HAP-1 (cell line): ENCODE measurements at regions not wholly inside any gene's neighbourhood (a gene's known extent, or its start where the extent isn't known, plus 50 kb on each side); places are given as distances from the start of the nearest gene placed in this dataset.
"Not testable (repeated sequence)": the region's sequence is repeated elsewhere in the genome, so short reads cannot be mapped to it uniquely, and the experiment has no call there.

ENCODE experiments used
- DNase-seq, 2 experiments: peaks; one replicate each; pipeline ENCODE4 v3.0.0-alpha.2; 2016 to 2020; ENCODE audit warnings: low spot score in 2 of 2
- H3K27me3 ChIP-seq: fragments of 250-450 bp; sonication (Bioruptor Pico); 2 replicates; pipeline ENCODE4 v1.5.1; 2020; ENCODE audit warnings: low read depth, mild to moderate bottlenecking, moderate library complexity
- H3K36me3 ChIP-seq: fragments of 250-450 bp; sonication (Bioruptor Pico); replicated peaks from 2 replicates; pipeline ENCODE4 v1.5.1; 2020; ENCODE audit warnings: mild to moderate bottlenecking
- H3K4me1 ChIP-seq: fragments of 250-450 bp; sonication (Bioruptor Pico); 2 replicates; pipeline ENCODE4 v1.5.1; 2020; ENCODE audit warnings: mild to moderate bottlenecking
- H3K4me3 ChIP-seq: fragments of 250-450 bp; sonication (Bioruptor Pico); 2 replicates; pipeline ENCODE4 v1.5.1; 2020; ENCODE audit warnings: mild to moderate bottlenecking, moderate library complexity
- H3K9me3 ChIP-seq: fragments of 250-450 bp; sonication (Bioruptor Pico); 2 replicates; pipeline ENCODE4 v1.5.1; 2020; ENCODE audit warnings: mild to moderate bottlenecking, moderate library complexity
- in situ Hi-C: fragments of 300-500 bp; cut with MboI; formaldehyde crosslinking; loops from 3 replicates; pipeline ENCODE4 v1.14.3; 2020; ENCODE audit warnings: low sequenced_read_pairs, inconsistent platforms, mixed read lengths

DNA sequence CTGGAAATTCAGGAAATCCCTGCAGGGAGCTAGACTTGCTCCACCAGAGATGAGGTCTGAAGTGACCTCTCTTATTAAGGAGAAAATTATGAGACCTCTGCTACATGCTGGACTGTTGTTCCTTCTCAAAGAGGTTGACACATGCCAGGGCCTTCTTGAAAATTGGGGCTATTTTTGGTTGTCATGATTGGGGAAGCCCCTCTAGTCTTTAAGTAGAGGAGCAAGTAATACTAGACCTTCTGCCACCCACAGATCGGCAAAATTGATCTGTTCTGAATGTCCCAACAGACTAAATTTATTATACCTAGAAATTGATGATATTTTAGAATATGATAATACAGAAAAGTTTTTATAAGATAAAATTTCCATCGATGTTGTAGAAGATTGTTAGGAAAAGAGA lies 160.8 kb upstream of the GRB10 start:
- in situ Hi-C loops: no loop called here
- H3K27me3 ChIP-seq: no peaks in the 10 kb centered on the region

DNA sequence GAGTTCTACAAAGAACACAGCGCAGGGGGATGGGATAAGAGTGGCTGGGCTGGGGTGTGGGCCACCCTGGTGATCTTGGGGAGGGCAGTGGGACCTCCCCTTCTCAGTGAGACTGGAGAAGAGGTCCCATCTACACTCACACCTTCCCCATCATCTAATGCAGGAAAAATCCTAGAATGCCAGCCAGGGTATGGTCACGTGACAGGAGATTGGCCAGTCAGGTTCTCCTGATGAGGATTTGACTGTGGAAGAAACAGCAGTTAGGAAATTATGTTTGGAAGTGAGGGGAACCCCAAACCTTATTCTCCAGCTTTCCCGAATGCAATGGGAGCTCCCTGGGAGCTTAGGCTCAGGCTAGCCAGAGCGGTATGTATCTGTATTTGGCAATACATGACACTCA lies 158.8 kb upstream of the GRB10 start:
- H3K4me1 ChIP-seq: no peaks in the 10 kb centered on the region

More for the DNA sequence above, 160.8 kb upstream of the GRB10 start:
- no peaks in the 10 kb centered on the region for H3K4me1 ChIP-seq
- H3K9me3 ChIP-seq: no peaks in the 10 kb centered on the region
- no peaks in the 10 kb centered on the region for H3K36me3 ChIP-seq
- no peak for DNase-seq
- H3K4me3 ChIP-seq: no peak overlapping the region

DNA sequence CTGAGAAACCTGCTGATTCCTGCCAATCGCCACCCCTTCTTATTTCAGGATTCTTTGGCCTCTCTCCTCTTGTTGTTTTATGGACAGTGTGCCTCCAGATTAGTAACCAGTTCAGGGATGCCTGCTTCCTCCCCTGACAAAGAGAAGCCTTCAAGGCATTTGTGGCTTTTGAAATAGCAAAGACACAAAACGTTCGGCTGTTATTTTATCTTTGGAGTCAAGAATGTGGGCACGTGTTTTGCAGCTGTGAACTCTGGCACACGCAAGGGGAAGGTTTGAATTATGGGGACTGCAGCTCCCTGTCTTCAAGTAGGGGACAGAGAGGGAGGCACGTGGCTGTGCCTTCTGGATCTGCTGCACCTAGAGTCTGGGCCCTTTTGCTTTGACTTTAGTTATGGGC lies 157.9 kb upstream of the GRB10 start:
- Histone ChIP-seq H3K4me1 (no peaks in the 10 kb centered on the region), H3K9me3 (no peaks in the 10 kb centered on the region), H3K27me3 (no peaks in the 10 kb centered on the region), H3K36me3 (no peaks in the 10 kb centered on the region), H3K4me3 (no peak overlapping the region)
- in situ Hi-C loops: no loop called here
- DNase-seq: no peak

More for the DNA sequence above, 158.8 kb upstream of the GRB10 start:
- no peak for DNase-seq
- H3K9me3 ChIP-seq: no peaks in the 10 kb centered on the region
- no peaks in the 10 kb centered on the region for H3K36me3 ChIP-seq
- in situ Hi-C loops: no loop called here
- H3K27me3 ChIP-seq: no peaks in the 10 kb centered on the region
- H3K4me3 ChIP-seq: no peak overlapping the region

DNA sequence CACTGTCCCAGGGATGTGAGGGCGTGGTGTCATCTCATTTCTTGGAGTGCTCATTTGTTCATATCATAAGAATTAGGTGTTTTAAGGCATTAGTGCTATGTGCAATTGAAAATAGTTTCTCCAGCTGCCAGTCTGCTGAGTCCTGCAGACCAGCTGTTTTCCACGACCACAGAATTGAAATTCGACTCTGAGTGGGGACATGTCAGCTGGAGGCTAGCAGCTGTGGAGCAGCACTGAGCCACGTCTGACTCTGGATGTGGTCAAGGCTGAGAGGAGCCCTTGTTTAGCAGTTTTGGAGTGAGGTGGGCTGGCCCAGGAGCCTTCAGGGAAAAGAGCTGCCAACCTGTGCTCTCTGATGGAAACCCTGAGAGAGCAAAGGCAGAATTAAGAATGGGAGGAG lies 156.3 kb upstream of the GRB10 start:
- Histone ChIP-seq H3K9me3 (no peaks in the 10 kb centered on the region), H3K4me3 (no peak overlapping the region), H3K4me1 (no peaks in the 10 kb centered on the region), H3K27me3 (no peaks in the 10 kb centered on the region), H3K36me3 (no peaks in the 10 kb centered on the region)
- DNase-seq: no peak
- in situ Hi-C loops: no loop called here

GRCh38 chr7:50937727-50938126 lies 155.0 kb upstream of the GRB10 start:
- Histone ChIP-seq H3K9me3 (no peaks in the 10 kb centered on the region), H3K4me3 (no peak overlapping the region), H3K27me3 (no peaks in the 10 kb centered on the region), H3K36me3 (no peaks in the 10 kb centered on the region), H3K4me1 (no peaks in the 10 kb centered on the region)
- in situ Hi-C loops: no loop called here
- DNase-seq: no peak

DNA sequence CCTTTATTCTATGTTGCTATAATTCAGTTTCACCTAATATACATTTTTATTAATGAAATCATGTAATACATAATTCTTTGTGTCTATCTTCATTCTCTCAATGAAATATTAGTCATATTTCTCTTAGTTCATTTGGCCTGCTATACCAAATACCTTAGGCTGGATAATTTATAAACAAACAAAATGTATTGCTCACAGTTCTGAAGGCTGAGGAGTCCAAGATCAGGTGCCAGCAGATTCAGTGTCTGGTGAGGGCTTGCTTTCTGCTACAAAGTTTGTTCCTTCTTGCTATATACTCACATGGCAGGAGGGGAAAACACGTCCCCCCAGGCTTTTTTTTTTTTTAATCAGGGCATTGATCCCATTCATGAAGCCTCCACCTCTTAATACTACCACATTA lies 143.4 kb upstream of the GRB10 start:
- in situ Hi-C loops: no loop called here
- no peak for DNase-seq
- Histone ChIP-seq H3K4me3 (no peak overlapping the region), H3K4me1 (no peaks in the 10 kb centered on the region), H3K9me3 (no peaks in the 10 kb centered on the region), H3K27me3 (0 out of 2 replicates have a peak, but pooled peaks cover 4% of the 10 kb centered on the region), H3K36me3 (no peaks in the 10 kb centered on the region)

GRCh38 chr7:50923476-50923875 lies 140.8 kb upstream of the GRB10 start:
- in situ Hi-C loops: no loop called here
- no peak for DNase-seq
- 0 out of 2 replicates have a peak, but pooled peaks cover 4% of the 10 kb centered on the region for H3K27me3 ChIP-seq

DNA sequence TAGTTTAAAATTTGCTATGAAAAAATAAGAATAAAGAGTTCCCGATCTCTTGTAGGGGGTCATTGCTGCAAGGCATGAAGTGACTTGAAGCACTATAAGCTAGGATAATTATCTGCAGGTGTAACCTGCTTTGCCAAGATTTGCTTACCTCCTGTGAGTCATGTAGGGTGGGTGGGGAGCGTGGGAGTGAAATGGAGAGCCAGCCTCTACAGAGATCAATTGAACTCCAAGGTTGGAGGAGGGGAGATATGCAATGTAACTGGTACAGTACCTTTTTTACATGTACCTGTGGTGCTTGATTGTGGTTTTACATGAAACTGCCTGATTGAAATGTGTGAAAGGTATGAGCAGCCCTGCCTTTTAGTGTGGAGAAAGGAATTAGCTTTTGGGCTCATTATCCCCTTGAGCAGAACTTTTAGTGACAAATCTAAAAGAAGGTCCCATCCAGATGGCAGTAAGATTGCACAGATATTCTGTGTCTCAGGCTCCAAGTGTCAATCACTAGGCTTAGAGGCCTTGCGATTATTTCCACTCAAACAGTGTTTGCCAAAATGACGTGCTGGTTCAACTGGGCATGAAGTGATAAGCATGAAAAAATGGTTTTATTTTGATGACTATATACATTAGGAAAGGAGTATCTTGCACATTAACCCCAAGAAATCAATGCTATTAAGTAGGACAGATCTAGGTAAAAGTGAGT lies 138.6 kb upstream of the GRB10 start:
- in situ Hi-C loops: no loop called here
- Histone ChIP-seq H3K9me3 (no peaks in the 10 kb centered on the region), H3K36me3 (no peaks in the 10 kb centered on the region), H3K27me3 (no peaks in the 10 kb centered on the region), H3K4me3 (no peak overlapping the region), H3K4me1 (no peaks in the 10 kb centered on the region)
- DNase-seq: no peak

More at GRCh38 chr7:50923476-50923875, 140.8 kb upstream of the GRB10 start:
- Histone ChIP-seq H3K4me3 (no peak overlapping the region), H3K4me1 (no peaks in the 10 kb centered on the region), H3K9me3 (no peaks in the 10 kb centered on the region), H3K36me3 (no peaks in the 10 kb centered on the region)

DNA sequence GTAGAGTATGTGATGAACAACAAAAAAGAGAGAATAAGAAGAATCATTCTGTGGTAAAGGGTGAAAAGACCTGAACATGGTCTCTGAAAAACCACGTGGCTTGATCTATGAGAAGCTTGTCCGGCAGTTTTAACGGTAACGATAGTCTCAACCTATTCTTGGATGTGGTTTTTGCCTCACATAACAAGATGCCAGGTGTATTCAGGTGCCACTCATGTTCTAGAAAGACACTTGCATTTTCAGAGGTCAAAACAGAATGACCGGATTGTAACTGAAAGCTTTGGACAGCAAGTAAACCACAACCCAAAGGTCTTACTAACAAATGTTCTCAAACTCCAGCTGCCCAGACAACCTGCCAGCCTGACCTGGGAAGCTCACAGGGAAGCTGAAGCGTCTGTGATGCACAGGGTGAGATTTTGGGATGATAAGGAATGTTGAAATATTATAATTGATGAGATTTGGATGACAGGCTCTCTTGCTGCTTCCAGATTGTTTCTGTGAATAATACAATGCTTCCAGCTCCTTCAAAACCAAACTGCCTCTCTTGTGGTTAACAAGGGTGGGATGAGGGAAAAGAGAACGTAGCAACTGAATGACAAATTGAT lies 137.4 kb upstream of the GRB10 start:
- Histone ChIP-seq H3K27me3 (no peaks in the 10 kb centered on the region), H3K4me1 (no peaks in the 10 kb centered on the region), H3K9me3 (no peaks in the 10 kb centered on the region), H3K36me3 (no peaks in the 10 kb centered on the region), H3K4me3 (no peak overlapping the region)
- in situ Hi-C loops: no loop called here
- DNase-seq: no peak

- no peak for DNase-seq
- in situ Hi-C loops: no loop called here
- Histone ChIP-seq H3K27me3 (no peaks in the 10 kb centered on the region), H3K4me3 (no peak overlapping the region), H3K9me3 (no peaks in the 10 kb centered on the region), H3K4me1 (no peaks in the 10 kb centered on the region), H3K36me3 (no peaks in the 10 kb centered on the region)
Observed at GRCh38 chr7:50915621-50916020, 132.9 kb upstream of the GRB10 start.

- in situ Hi-C loops: no loop called here
- H3K4me3 ChIP-seq: no peak overlapping the region
- DNase-seq: no peak
- H3K4me1 ChIP-seq: no peaks in the 10 kb centered on the region
- no peaks in the 10 kb centered on the region for H3K27me3 ChIP-seq
- no peaks in the 10 kb centered on the region for H3K36me3 ChIP-seq
- no peaks in the 10 kb centered on the region for H3K9me3 ChIP-seq
Observed at GRCh38 chr7:50914460-50914859, 131.8 kb upstream of the GRB10 start.

DNA sequence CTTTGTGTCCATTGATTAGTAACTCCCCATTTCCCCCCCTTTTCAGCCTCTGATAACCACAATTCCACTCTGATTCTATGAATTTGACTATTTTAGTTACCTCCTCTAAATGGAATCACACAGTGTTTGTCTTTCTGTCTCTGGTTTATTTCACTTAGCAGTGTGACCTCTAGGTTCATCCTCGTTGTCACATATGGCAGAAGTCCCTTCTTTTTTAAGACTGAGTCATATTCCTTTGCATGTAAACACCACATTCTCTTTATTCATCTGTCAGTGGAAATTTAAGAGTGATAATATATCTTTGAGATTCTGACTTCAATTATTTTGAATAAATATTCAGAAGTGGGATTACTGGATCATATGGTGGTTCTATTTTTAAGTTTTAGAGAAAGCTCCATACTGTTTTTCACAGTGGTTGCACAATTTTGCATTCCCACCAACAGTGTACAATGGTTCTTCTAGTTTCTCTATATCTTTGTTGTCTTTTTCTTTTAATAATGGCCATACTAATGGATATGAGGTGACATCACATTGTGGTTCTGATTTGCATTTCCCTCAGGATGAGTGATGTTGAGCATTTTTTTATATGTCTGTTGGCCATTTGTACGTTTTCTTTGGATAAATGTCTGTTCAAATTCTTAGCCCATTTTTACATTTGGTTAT lies 126.1 kb upstream of the GRB10 start:
- Histone ChIP-seq H3K9me3 (no peaks in the 10 kb centered on the region), H3K36me3 (no peaks in the 10 kb centered on the region), H3K4me1 (no peaks in the 10 kb centered on the region), H3K4me3 (no peak overlapping the region), H3K27me3 (no peaks in the 10 kb centered on the region)
- in situ Hi-C loops: no loop called here
- no peak for DNase-seq

DNA sequence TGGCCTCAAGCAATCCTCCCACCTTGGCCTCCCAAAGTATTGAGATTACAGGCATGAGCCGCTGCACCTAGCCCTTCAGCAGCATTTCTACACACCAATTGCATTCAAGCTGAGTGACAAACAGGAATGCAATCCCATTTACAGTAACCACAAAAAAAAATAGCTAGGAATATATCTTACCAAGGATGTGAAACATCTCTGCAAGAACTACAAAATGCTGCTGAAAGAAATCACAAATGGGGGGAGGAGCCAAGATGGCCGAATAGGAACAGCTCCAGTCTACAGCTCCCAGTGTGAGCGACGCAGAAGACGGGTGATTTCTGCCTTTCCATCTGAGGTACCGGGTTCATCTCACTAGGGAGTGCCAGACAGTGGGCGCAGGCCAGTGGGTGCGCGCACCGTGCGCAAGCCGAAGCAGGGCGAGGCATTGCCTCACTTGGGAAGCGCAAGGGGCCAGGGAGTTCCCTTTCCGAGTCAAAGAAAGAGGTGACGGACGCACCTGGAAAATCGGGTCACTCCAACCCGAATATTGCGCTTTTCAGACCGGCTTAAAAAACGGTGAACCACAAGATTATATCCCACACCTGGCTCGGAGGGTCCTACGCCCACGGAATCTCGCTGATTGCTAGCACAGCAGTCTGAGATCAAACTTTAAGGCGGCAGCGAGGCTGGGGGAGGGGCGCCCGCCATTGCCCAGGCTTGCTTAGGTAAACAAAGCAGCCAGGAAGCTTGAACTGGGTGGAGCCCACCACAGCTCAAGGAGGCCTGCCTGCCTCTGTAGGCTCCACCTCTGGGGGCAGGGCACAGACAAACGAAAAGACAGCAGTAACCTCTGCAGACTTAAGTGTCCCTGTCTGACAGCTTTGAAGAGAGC lies 116.1 kb upstream of the GRB10 start:
- in situ Hi-C loops, H3K27me3 ChIP-seq, H3K4me1 ChIP-seq, H3K36me3 ChIP-seq, H3K4me3 ChIP-seq, DNase-seq, H3K9me3 ChIP-seq: not testable (repeated sequence)

DNA sequence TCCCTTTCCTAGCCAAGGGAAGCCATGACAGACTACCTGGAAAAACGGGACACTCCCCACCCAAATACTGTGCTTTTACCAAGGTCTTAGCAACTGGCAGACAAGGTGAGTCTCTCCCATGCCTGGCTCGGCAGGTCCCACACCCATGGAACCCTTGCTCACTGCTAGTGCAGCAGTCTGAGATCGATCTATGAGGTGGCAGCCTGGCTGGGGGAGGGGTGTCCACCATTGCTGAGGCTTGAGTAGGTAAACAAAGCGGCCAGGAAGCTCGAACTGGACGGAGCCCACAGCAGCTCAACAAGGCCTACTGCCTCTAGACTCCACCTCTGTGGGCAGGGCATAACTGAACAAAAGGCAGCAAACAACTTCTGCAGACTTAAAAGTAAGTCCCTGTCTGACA lies 104.4 kb upstream of the GRB10 start:
- H3K4me1 ChIP-seq, H3K4me3 ChIP-seq, H3K36me3 ChIP-seq, in situ Hi-C loops, H3K27me3 ChIP-seq, H3K9me3 ChIP-seq, DNase-seq: not testable (repeated sequence)
